SJSA1 (cell line): ENCODE measurements at regions not wholly inside any gene's neighbourhood (a gene's known extent, or its start where the extent isn't known, plus 50 kb on each side); places are given as distances from the start of the nearest gene placed in this dataset.

Experiments used
- DNase-seq, 2 experiments: peaks; one replicate each; pipeline ENCODE4 v3.0.0-alpha.2; 2015 to 2020; ENCODE audit warnings: low spot score in 2 of 2, low read depth in 1 of 2
- H3K27ac ChIP-seq: fragments of 250-450 bp; sonication (Bioruptor Pico); 2 replicates; pipeline ENCODE4 v1.5.1; 2020; ENCODE audit warnings: mild to moderate bottlenecking, moderate library complexity
- H3K27me3 ChIP-seq: fragments of 250-450 bp; sonication (Bioruptor Pico); replicated peaks from 2 replicates; pipeline ENCODE4 v1.5.1; 2020; ENCODE audit warnings: mild to moderate bottlenecking, moderate library complexity
- H3K36me3 ChIP-seq: fragments of 250-450 bp; sonication (Bioruptor Pico); 2 replicates; pipeline ENCODE4 v1.5.1; 2020; ENCODE audit warnings: mild to moderate bottlenecking
- H3K4me1 ChIP-seq: fragments of 250-450 bp; sonication (Bioruptor Pico); replicated peaks from 2 replicates; pipeline ENCODE4 v1.6.1; 2021; ENCODE audit warnings: mild to moderate bottlenecking
- H3K4me3 ChIP-seq: fragments of 250-450 bp; sonication (Bioruptor Pico); 2 replicates; pipeline ENCODE4 v1.5.1; 2020; ENCODE audit warnings: mild to moderate bottlenecking
- H3K9me3 ChIP-seq: fragments of 250-450 bp; sonication (Bioruptor Pico); replicated peaks from 2 replicates; pipeline ENCODE4 v1.5.1; 2020; ENCODE audit warnings: mild to moderate bottlenecking

- no peak overlapping the region for H3K27ac ChIP-seq
- peaks cover 28% of the 10 kb centered on the region for H3K4me1 ChIP-seq
- no peaks in the 10 kb centered on the region; the same call in 1 of the 2 replicates for H3K27me3 ChIP-seq
- H3K9me3 ChIP-seq, result peaks cover 4% of the 10 kb centered on the region; the same call in 1 of the 2 replicates
- no peaks in the 10 kb centered on the region for H3K36me3 ChIP-seq
- DNase-seq, result peak in 1 of 2 experiments; percentile 31
- H3K4me3 ChIP-seq, result no peak overlapping the region
Observed at GRCh38 chr9:97747201-97747965, 50.2 kb upstream of the XPA start.

- no peaks in the 10 kb centered on the region for H3K36me3 ChIP-seq
- no peaks in the 10 kb centered on the region; the same call in 1 of the 2 replicates for H3K27me3 ChIP-seq
Observed at GRCh38 chr9:97748525-97748924, 51.4 kb upstream of the XPA start.

GRCh38 chr9:97749928-97750327, 52.8 kb upstream of the XPA start:
- H3K4me1 ChIP-seq, result peaks cover 18% of the 10 kb centered on the region
- no peak for DNase-seq

More at GRCh38 chr9:97748525-97748924, 51.4 kb upstream of the XPA start:
- no peaks in the 10 kb centered on the region for H3K9me3 ChIP-seq
- no peak for DNase-seq
- no peak overlapping the region for H3K27ac ChIP-seq
- H3K4me1 ChIP-seq, result peaks cover 28% of the 10 kb centered on the region
- H3K4me3 ChIP-seq, result no peak overlapping the region

GRCh38 chr9:97751531-97751930, 54.4 kb upstream of the XPA start:
- H3K4me3 ChIP-seq, result no peak overlapping the region
- H3K36me3 ChIP-seq, result no peaks in the 10 kb centered on the region
- no peaks in the 10 kb centered on the region; the same call in 1 of the 2 replicates for H3K27me3 ChIP-seq
- peaks cover 10% of the 10 kb centered on the region for H3K4me1 ChIP-seq
- no peak overlapping the region for H3K27ac ChIP-seq
- H3K9me3 ChIP-seq, result no peaks in the 10 kb centered on the region
- DNase-seq, result no peak

More at GRCh38 chr9:97749928-97750327, 52.8 kb upstream of the XPA start:
- no peak overlapping the region for H3K27ac ChIP-seq
- H3K36me3 ChIP-seq, result no peaks in the 10 kb centered on the region
- H3K9me3 ChIP-seq, result no peaks in the 10 kb centered on the region
- H3K27me3 ChIP-seq, result no peaks in the 10 kb centered on the region; the same call in 1 of the 2 replicates
- no peak overlapping the region for H3K4me3 ChIP-seq

- Histone ChIP-seq H3K4me3 (no peak overlapping the region), H3K27ac (no peak overlapping the region), H3K9me3 (no peaks in the 10 kb centered on the region), H3K4me1 (peaks cover 7% of the 10 kb centered on the region), H3K27me3 (no peaks in the 10 kb centered on the region; the same call in 1 of the 2 replicates), H3K36me3 (no peaks in the 10 kb centered on the region)
- DNase-seq, result no peak
Observed at GRCh38 chr9:97752274-97752673, 55.1 kb upstream of the XPA start.

GRCh38 chr9:97753364-97753763, 56.2 kb upstream of the XPA start:
- Histone ChIP-seq H3K27ac (no peak overlapping the region), H3K4me1 (no peaks in the 10 kb centered on the region), H3K9me3 (no peaks in the 10 kb centered on the region), H3K36me3 (no peaks in the 10 kb centered on the region), H3K27me3 (no peaks in the 10 kb centered on the region; the same call in 1 of the 2 replicates), H3K4me3 (no peak overlapping the region)
- no peak for DNase-seq

- H3K4me1 ChIP-seq, result no peaks in the 10 kb centered on the region
- no peaks in the 10 kb centered on the region for H3K36me3 ChIP-seq
- H3K27me3 ChIP-seq, result no peaks in the 10 kb centered on the region; the same call in 1 of the 2 replicates
- DNase-seq, result no peak
- H3K27ac ChIP-seq, result no peak overlapping the region
- H3K9me3 ChIP-seq, result no peaks in the 10 kb centered on the region
- no peak overlapping the region for H3K4me3 ChIP-seq
Observed at GRCh38 chr9:97753975-97754374, 56.8 kb upstream of the XPA start.

GRCh38 chr9:97755618-97756267, 58.6 kb upstream of the XPA start:
- H3K27me3 ChIP-seq, result no peaks in the 10 kb centered on the region; the same call in 1 of the 2 replicates
- H3K36me3 ChIP-seq, result no peaks in the 10 kb centered on the region
- H3K4me3 ChIP-seq, result no peak overlapping the region
- H3K4me1 ChIP-seq, result no peaks in the 10 kb centered on the region
- no peaks in the 10 kb centered on the region for H3K9me3 ChIP-seq
- no peak overlapping the region for H3K27ac ChIP-seq
- no peak for DNase-seq

- Histone ChIP-seq H3K4me1 (no peaks in the 10 kb centered on the region), H3K4me3 (no peak overlapping the region), H3K27me3 (no peaks in the 10 kb centered on the region), H3K36me3 (no peaks in the 10 kb centered on the region), H3K9me3 (no peaks in the 10 kb centered on the region), H3K27ac (no peak overlapping the region)
- DNase-seq, result no peak
Observed at GRCh38 chr9:97756991-97757390, 59.9 kb upstream of the XPA start.

- no peak for DNase-seq
- Histone ChIP-seq H3K27me3 (no peaks in the 10 kb centered on the region), H3K4me1 (no peaks in the 10 kb centered on the region), H3K36me3 (no peaks in the 10 kb centered on the region), H3K27ac (no peak overlapping the region), H3K9me3 (no peaks in the 10 kb centered on the region), H3K4me3 (no peak overlapping the region)
Observed at GRCh38 chr9:97758334-97758916, 61.3 kb upstream of the XPA start.

- no peak for DNase-seq
- Histone ChIP-seq H3K4me1 (no peaks in the 10 kb centered on the region), H3K27ac (no peak overlapping the region), H3K27me3 (no peaks in the 10 kb centered on the region), H3K36me3 (no peaks in the 10 kb centered on the region), H3K4me3 (no peak overlapping the region), H3K9me3 (no peaks in the 10 kb centered on the region)
Observed at GRCh38 chr9:97759581-97760288, 62.6 kb upstream of the XPA start.

GRCh38 chr9:97761056-97761598, 64.0 kb upstream of the XPA start:
- no peaks in the 10 kb centered on the region for H3K27me3 ChIP-seq
- no peak for DNase-seq
- no peaks in the 10 kb centered on the region for H3K9me3 ChIP-seq
- peaks cover 4% of the 10 kb centered on the region; the same call in 1 of the 2 replicates for H3K4me1 ChIP-seq
- H3K36me3 ChIP-seq, result no peaks in the 10 kb centered on the region
- no peak overlapping the region for H3K27ac ChIP-seq
- no peak overlapping the region for H3K4me3 ChIP-seq

- Histone ChIP-seq H3K4me1 (peaks cover 9% of the 10 kb centered on the region; the same call in 1 of the 2 replicates), H3K4me3 (no peak overlapping the region), H3K9me3 (no peaks in the 10 kb centered on the region), H3K27ac (no peak overlapping the region), H3K36me3 (no peaks in the 10 kb centered on the region), H3K27me3 (no peaks in the 10 kb centered on the region)
- DNase-seq, result no peak
Observed at GRCh38 chr9:97761879-97762278, 64.7 kb upstream of the XPA start.
